Fibroblast of lung (primary cell): ENCODE measurements at regions not wholly inside any gene's neighbourhood (a gene's known extent, or its start where the extent isn't known, plus 50 kb on each side); places are given as distances from the start of the nearest gene placed in this dataset.

ENCODE experiments used
- CTCF ChIP-seq, 2 donors: IDR thresholded peaks in 1 of 2; conservative IDR thresholded peaks in 1 of 2; 1 replicate in 1 of 2; 2 replicates in 1 of 2; pipeline ENCODE4 v1.5.1; 2011 to 2012; ENCODE audit warnings: low read length in 2 of 2, control low read depth in 1 of 2, inconsistent platforms in 1 of 2, low read depth in 1 of 2, mild to moderate bottlenecking in 1 of 2
- EZH2 ChIP-seq: IDR thresholded peaks from 2 replicates; pipeline ENCODE4 v1.5.1; 2012; ENCODE audit warnings: low read length, control low read depth, mild to moderate bottlenecking; ENCODE audit errors: missing control alignments

GRCh38 chr21:15172963-15173362 is 108.2 kb upstream of the NRIP1 start:
- TF ChIP-seq CTCF (conservative IDR thresholded peaks at IDR 0.05 in 1 of 2, IDR thresholded peaks at IDR 0.05 in 1 of 2; ENCODE audit: low read depth in 1 of 2, low read length in 2 of 2) (no peak), EZH2 (no peak)
